Upper lobe of left lung (tissue), 4 donors: ENCODE measurements at regions not wholly inside any gene's neighbourhood (a gene's known extent, or its start where the extent isn't known, plus 50 kb on each side); places are given as distances from the start of the nearest gene placed in this dataset.

Experiments
- POLR2A ChIP-seq, 4 donors: fragments of 450-650 bp; IDR thresholded peaks; one replicate each; pipeline ENCODE4 v1.5.1; 2016 to 2017; ENCODE audit warnings: antibody characterized with exemption in 4 of 4, mild to moderate bottlenecking in 2 of 4
- POLR2AphosphoS5 ChIP-seq, 2 donors: sonication (generic); formaldehyde crosslinking; IDR thresholded peaks; one replicate each; pipeline ENCODE4 v1.5.1; 2017; ENCODE audit warnings: antibody characterized with exemption in 2 of 2
- TF ChIP-seq, protein P1 (sequence below), 6 experiments: fragments of 450-650 bp in 4 of 6; fragments of 200-600 bp in 2 of 6; sonication (generic) in 2 of 6; IDR thresholded peaks; one replicate each; pipeline ENCODE4 v1.5.1; 2016 to 2019; ENCODE audit warnings: antibody characterized with exemption in 6 of 6

DNA sequence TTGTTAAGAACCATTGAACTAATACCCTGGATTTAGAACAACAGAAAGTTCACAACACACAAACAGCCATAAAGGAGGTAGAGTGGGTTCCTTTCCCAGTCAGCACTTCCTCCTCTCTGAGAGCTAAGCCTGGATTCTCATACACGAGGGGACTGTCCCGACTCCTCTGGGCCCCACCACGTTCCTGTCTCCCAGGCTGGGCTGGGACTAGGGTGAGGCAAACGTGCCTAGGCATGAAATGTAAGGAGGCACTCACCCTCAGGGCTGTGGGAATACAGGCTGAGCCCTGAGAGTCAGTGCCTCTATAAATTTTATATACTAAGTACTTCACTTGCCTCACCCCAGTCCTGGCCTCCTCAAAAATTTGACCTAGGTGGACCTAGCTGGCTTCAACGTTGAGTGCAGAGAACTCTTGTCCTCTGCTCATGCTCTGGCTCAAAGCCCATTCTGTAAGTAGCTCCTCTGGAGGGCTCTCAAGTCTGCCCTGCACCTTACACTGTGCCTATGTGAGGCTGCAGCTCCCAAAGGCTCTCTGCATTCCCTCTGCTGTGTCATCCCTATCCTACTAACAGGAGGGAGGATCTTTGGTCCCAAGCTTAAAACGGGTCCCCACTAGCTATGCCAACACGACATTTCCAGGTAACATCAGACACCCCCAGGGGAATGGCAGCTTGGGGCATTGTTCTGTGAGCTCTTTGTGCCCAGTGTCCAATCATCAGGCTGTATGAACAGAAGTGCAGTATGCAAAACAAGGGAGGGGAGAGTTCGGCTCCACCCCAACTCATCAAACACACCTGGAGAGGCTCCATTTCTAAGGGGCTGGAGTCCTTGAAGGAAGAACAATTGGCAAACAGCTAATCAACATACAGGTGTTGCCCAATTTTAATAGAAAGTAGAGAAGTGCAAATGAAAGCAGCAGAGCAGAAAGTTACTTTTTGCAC is 233.2 kb downstream of the RPLP1 start:
- TF ChIP-seq, protein P1, sequence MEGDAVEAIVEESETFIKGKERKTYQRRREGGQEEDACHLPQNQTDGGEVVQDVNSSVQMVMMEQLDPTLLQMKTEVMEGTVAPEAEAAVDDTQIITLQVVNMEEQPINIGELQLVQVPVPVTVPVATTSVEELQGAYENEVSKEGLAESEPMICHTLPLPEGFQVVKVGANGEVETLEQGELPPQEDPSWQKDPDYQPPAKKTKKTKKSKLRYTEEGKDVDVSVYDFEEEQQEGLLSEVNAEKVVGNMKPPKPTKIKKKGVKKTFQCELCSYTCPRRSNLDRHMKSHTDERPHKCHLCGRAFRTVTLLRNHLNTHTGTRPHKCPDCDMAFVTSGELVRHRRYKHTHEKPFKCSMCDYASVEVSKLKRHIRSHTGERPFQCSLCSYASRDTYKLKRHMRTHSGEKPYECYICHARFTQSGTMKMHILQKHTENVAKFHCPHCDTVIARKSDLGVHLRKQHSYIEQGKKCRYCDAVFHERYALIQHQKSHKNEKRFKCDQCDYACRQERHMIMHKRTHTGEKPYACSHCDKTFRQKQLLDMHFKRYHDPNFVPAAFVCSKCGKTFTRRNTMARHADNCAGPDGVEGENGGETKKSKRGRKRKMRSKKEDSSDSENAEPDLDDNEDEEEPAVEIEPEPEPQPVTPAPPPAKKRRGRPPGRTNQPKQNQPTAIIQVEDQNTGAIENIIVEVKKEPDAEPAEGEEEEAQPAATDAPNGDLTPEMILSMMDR (IDR thresholded peaks at IDR 0.05), result no peak
- no peak for TF ChIP-seq POLR2A (IDR thresholded peaks at IDR 0.05)
- TF ChIP-seq POLR2AphosphoS5 (IDR thresholded peaks at IDR 0.05), result no peak
